GM19438 (cell line): ENCODE measurements at regions not wholly inside any gene's neighbourhood (a gene's known extent, or its start where the extent isn't known, plus 50 kb on each side); places are given as distances from the start of the nearest gene placed in this dataset.
"Not testable (repeated sequence)": the region's sequence is repeated elsewhere in the genome, so short reads cannot be mapped to it uniquely, and the experiment has no call there.

Experiments used
- ATAC-seq: cut with Tn5 transposase; IDR thresholded peaks from one replicate; pipeline ENCODE4 v1.9.1; 2021; ENCODE audit warnings: low read depth; ENCODE audit not compliant: unreplicated experiment

- ATAC-seq, result no peak
Measured at GRCh38 chr11:71131861-71132260, 120.5 kb downstream of the SHANK2 start.

- ATAC-seq, result no peak
Measured at GRCh38 chr11:71130106-71130505, 122.3 kb downstream of the SHANK2 start.

- ATAC-seq, result no peak
Measured at GRCh38 chr11:71129624-71130023, 122.8 kb downstream of the SHANK2 start.

GRCh38 chr11:71127806-71128205 is 124.6 kb downstream of the SHANK2 start:
- no peak for ATAC-seq

- ATAC-seq, result not testable (repeated sequence)
Measured at GRCh38 chr11:71126401-71126800, 126.0 kb downstream of the SHANK2 start.

GRCh38 chr11:71125150-71125549 is 127.2 kb downstream of the SHANK2 start:
- ATAC-seq, result no peak

DNA sequence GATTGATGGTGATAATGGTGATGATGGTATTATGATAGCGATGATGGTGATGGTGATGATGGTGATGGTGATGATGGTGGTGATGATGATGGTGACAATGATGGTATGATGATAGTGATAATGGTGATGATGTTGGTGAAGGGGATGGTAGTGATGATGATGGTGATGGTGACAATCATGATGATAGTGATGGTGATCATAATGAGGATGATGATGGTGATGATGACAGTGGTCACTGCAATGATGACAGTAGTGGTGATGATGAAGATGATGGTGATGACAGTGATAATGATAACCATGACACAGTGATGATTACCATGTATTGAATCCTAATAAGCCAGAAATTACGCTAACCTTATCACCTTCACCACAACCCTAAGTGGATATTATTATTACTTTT is 128.2 kb downstream of the SHANK2 start:
- ATAC-seq, result no peak

- no peak for ATAC-seq
Measured at GRCh38 chr11:71120471-71120896, 131.9 kb downstream of the SHANK2 start.

- no peak for ATAC-seq
Measured at GRCh38 chr11:71119656-71120269, 132.6 kb downstream of the SHANK2 start.

GRCh38 chr11:71118671-71119250 is 133.6 kb downstream of the SHANK2 start:
- ATAC-seq, result no peak

DNA sequence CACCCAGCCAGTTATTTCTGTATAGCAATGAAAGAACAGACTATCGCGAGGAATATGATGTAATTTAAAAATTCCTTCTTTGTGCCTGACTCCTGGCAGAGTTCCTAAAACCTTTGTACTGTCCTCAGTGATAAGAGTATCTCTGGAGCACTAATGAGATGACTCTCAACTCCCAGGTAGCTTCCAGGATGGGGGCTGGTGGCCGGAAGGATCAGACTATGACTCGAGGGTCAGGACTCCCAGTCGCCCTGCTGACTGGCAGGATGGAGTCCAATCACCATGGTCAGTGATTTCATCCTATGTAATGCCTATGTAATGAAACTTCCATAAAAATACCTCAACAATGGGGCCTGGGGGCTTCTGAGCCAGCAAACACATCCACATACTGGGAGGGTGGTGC is 135.1 kb downstream of the SHANK2 start:
- no peak for ATAC-seq

DNA sequence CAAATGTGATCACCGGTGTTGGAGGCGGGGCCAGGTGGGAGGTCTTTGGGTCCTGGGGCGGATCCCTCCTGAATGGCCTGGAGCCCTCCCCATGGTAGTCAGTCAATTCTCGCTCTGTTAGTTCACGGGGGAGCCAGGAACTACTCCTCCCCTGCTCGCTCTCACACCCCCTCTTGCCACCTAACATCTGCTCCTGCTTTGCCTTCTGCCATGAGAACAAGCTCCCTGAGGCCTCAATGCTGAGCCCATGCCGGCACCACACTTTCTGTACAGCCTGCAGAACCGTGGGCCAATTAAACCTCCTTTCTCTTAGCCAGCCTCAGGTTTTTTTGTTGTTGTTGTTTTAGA is 135.7 kb downstream of the SHANK2 start:
- no peak for ATAC-seq

GRCh38 chr11:71115770-71116692 is 136.3 kb downstream of the SHANK2 start:
- no peak for ATAC-seq

- peak; percentile 82 for ATAC-seq
Measured at GRCh38 chr11:71114124-71114851, 138.1 kb downstream of the SHANK2 start.

- no peak for ATAC-seq
Measured at GRCh38 chr11:71112990-71113389, 139.4 kb downstream of the SHANK2 start.

- ATAC-seq, result no peak
Measured at GRCh38 chr11:71112454-71112853, 139.9 kb downstream of the SHANK2 start.

GRCh38 chr11:71109586-71109985 is 142.8 kb downstream of the SHANK2 start:
- no peak for ATAC-seq

- no peak for ATAC-seq
Measured at GRCh38 chr11:71109186-71109585, 143.2 kb downstream of the SHANK2 start.

- ATAC-seq, result no peak
Measured at GRCh38 chr11:71108013-71108865, 144.1 kb downstream of the SHANK2 start.

- no peak for ATAC-seq
Measured at GRCh38 chr11:71106671-71107070, 145.7 kb downstream of the SHANK2 start.
